CD4-positive, alpha-beta memory T cell (primary cell): ENCODE measurements at regions not wholly inside any gene's neighbourhood (a gene's known extent, or its start where the extent isn't known, plus 50 kb on each side); places are given as distances from the start of the nearest gene placed in this dataset.
"Not testable (repeated sequence)": the region's sequence is repeated elsewhere in the genome, so short reads cannot be mapped to it uniquely, and the experiment has no call there.

Source experiments
- CTCF ChIA-PET: fragments of 350-600 bp; sonication (Branson Sonifier 250); formaldehyde crosslinking; loops from one replicate; lab custom pipeline; 2021; ENCODE audit warnings: inconsistent platforms; ENCODE audit not compliant: partially characterized antibody; lab: Charles Lee
- POLR2A ChIA-PET: fragments of 350-600 bp; sonication (Branson Sonifier 250); formaldehyde crosslinking; loops from one replicate; lab custom pipeline; 2021; ENCODE audit not compliant: partially characterized antibody; lab: Charles Lee
- DNase-seq, 5 donors: peaks; one replicate each; pipeline versions ENCODE4 v3.0.0 to v3.0.0-alpha.2; 2020 to 2022; ENCODE audit warnings: mixed read lengths in 1 of 5
- H3K27ac ChIP-seq: one replicate; pipeline ENCODE4 v1.7.0; 2013; ENCODE audit warnings: low read depth, low read length
- H3K27me3 ChIP-seq: 2 replicates; pipeline ENCODE4 v1.7.0; 2013; ENCODE audit warnings: mild to moderate bottlenecking, low read length, moderate library complexity; ENCODE audit not compliant: insufficient read depth
- H3K36me3 ChIP-seq: 2 replicates; pipeline ENCODE4 v1.7.0; 2013; ENCODE audit warnings: mild to moderate bottlenecking, low read length, moderate library complexity; ENCODE audit not compliant: insufficient read depth
- H3K4me1 ChIP-seq: 2 replicates; pipeline ENCODE4 v1.7.0; 2013; ENCODE audit warnings: mild to moderate bottlenecking, low read length, moderate library complexity; ENCODE audit not compliant: insufficient read depth
- H3K4me3 ChIP-seq, 2 donors: one replicate each; pipeline ENCODE4 v1.7.0; 2013; ENCODE audit warnings: low read length in 2 of 2, mild to moderate bottlenecking in 1 of 2
- H3K9me3 ChIP-seq, 2 donors: one replicate each; pipeline ENCODE4 v1.7.0; 2013; ENCODE audit warnings: low read length in 2 of 2, control low read depth in 1 of 2; ENCODE audit not compliant: control insufficient read depth in 1 of 2
- H3K27ac Mint-ChIP-seq, 7 donors: one replicate each; pipeline ENCODE4 v1.8.0; 2020 to 2021; ENCODE audit warnings: mixed read lengths in 7 of 7, mild to moderate bottlenecking in 6 of 7, inconsistent platforms in 3 of 7, moderate library complexity in 3 of 7
- H3K27me3 Mint-ChIP-seq, 2 donors: one replicate each; pipeline ENCODE4 v1.8.0; 2020 to 2021; ENCODE audit warnings: mixed read lengths in 2 of 2
- H3K36me3 Mint-ChIP-seq, 2 donors: one replicate each; pipeline ENCODE4 v1.8.0; 2020 to 2021; ENCODE audit warnings: mixed read lengths in 2 of 2, inconsistent platforms in 1 of 2, mild to moderate bottlenecking in 1 of 2
- H3K4me1 Mint-ChIP-seq, 4 donors: one replicate each; pipeline ENCODE4 v1.8.0; 2020 to 2021; ENCODE audit warnings: mixed read lengths in 4 of 4, mild to moderate bottlenecking in 1 of 4
- H3K4me3 Mint-ChIP-seq, 8 donors: one replicate each; pipeline ENCODE4 v1.8.0; 2020 to 2021; ENCODE audit warnings: mixed read lengths in 8 of 8, mild to moderate bottlenecking in 7 of 8, moderate library complexity in 6 of 8, inconsistent platforms in 3 of 8
- H3K9me3 Mint-ChIP-seq, 8 donors: one replicate each; pipeline ENCODE4 v1.8.0; 2020 to 2021; ENCODE audit warnings: mixed read lengths in 8 of 8, mild to moderate bottlenecking in 5 of 8, inconsistent platforms in 3 of 8, moderate library complexity in 1 of 8
- intact Hi-C: fragments of 100-400 bp; cut with micrococcal nuclease; formaldehyde crosslinking; loops from one replicate; pipeline ENCODE4 v1.15.1; 2023

- Mint-ChIP-seq H3K36me3 (no peaks in the 10 kb centered on the region), H3K27me3 (peaks cover 7 to 20% of the 10 kb centered on the region in 2 donors), H3K4me1 (no peaks in the 10 kb centered on the region), H3K27ac (no peak overlapping the region), H3K4me3 (no peak overlapping the region), H3K9me3 (no peaks in the 10 kb centered on the region)
- intact Hi-C loops: no loop called here
- CTCF ChIA-PET: no interaction called here
- Histone ChIP-seq H3K9me3 (no peaks in the 10 kb centered on the region), H3K27me3 (no peaks in the 10 kb centered on the region), H3K36me3 (no peaks in the 10 kb centered on the region), H3K4me3 (no peak overlapping the region), H3K27ac (no peak overlapping the region), H3K4me1 (no peaks in the 10 kb centered on the region)
- POLR2A ChIA-PET: no interaction called here
- no peak for DNase-seq
Observed at GRCh38 chr7:43041724-43042123, 70.7 kb upstream of the HECW1 start.

DNA sequence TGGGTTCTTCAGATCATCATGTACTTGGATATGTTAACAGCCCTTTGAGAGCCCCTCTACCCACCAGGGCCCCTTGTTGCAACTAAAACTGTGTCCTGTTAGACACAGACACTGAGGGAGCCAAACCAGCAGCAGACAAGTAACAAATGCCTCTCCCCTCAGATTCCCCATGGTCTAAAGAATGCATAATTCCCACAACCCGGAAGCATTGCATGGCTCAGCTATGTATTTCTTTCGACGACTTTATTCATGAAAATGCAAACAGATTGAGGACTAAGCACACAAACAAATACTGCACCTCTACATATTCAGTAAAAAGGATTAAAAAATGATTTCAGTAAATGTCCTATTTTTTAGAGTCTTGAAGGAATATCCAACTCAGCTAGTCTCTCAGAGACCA is 70.1 kb upstream of the HECW1 start:
- ChIA-PET CTCF (no interaction called here), POLR2A (no interaction called here)
- Mint-ChIP-seq H3K4me1 (no peaks in the 10 kb centered on the region), H3K27ac (no peak overlapping the region), H3K9me3 (peaks cover 0 to 3% (median 0%) of the 10 kb centered on the region in 8 donors), H3K36me3 (no peaks in the 10 kb centered on the region), H3K27me3 (peaks cover 6 to 20% of the 10 kb centered on the region in 2 donors), H3K4me3 (no peak overlapping the region)
- intact Hi-C loops: no loop called here
- DNase-seq: no peak
- H3K4me1 ChIP-seq: no peaks in the 10 kb centered on the region
- H3K9me3 ChIP-seq: no peaks in the 10 kb centered on the region
- H3K4me3 ChIP-seq: no peak overlapping the region
- no peak overlapping the region for H3K27ac ChIP-seq
- H3K27me3 ChIP-seq: no peaks in the 10 kb centered on the region
- no peaks in the 10 kb centered on the region for H3K36me3 ChIP-seq

DNA sequence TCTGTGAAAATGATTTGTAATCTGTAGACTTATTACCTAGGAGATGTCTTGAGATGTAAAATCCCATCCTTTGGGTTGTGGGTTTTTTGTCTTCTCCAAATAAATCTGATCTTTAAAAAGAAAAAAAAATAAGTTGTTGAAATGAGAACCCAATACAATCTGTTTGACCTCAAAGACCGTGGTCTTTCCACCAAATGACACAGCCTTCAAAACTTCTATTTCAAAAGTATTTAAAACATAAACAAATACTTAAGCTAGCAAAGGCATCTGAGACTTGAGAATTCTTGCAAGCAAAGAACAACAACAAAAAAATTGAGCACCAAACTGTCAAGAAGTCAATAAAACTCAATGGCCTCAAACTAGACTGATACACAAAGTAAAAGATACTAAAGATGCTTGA is 67.9 kb upstream of the HECW1 start:
- Histone ChIP-seq H3K36me3 (no peaks in the 10 kb centered on the region), H3K4me3 (no peak overlapping the region), H3K27me3 (no peaks in the 10 kb centered on the region), H3K9me3 (no peaks in the 10 kb centered on the region), H3K27ac (no peak overlapping the region), H3K4me1 (no peaks in the 10 kb centered on the region)
- POLR2A ChIA-PET: no interaction called here
- no peak overlapping the region for H3K4me3 Mint-ChIP-seq
- H3K27ac Mint-ChIP-seq: no peak overlapping the region
- CTCF ChIA-PET: no interaction called here
- H3K4me1 Mint-ChIP-seq: no peaks in the 10 kb centered on the region
- peaks cover 3 to 22% (median 8%) of the 10 kb centered on the region in 8 donors for H3K9me3 Mint-ChIP-seq
- DNase-seq: no peak
- intact Hi-C loops: no loop called here
- peaks cover 9 to 20% of the 10 kb centered on the region in 2 donors for H3K27me3 Mint-ChIP-seq
- no peaks in the 10 kb centered on the region for H3K36me3 Mint-ChIP-seq

GRCh38 chr7:43054052-43054722 is 58.3 kb upstream of the HECW1 start:
- Histone ChIP-seq H3K4me1 (no peaks in the 10 kb centered on the region), H3K4me3 (no peak overlapping the region), H3K36me3 (no peaks in the 10 kb centered on the region), H3K27ac (no peak overlapping the region), H3K9me3 (no peaks in the 10 kb centered on the region), H3K27me3 (no peaks in the 10 kb centered on the region)
- no peak overlapping the region for H3K4me3 Mint-ChIP-seq
- no peaks in the 10 kb centered on the region for H3K4me1 Mint-ChIP-seq
- H3K36me3 Mint-ChIP-seq: no peaks in the 10 kb centered on the region
- POLR2A ChIA-PET: no interaction called here
- no peak overlapping the region for H3K27ac Mint-ChIP-seq
- intact Hi-C loops: no loop called here
- no peak for DNase-seq
- H3K27me3 Mint-ChIP-seq: peaks cover 0 to 6% of the 10 kb centered on the region in 2 donors
- CTCF ChIA-PET: no interaction called here
- peaks cover 0 to 8% (median 1%) of the 10 kb centered on the region in 8 donors for H3K9me3 Mint-ChIP-seq

DNA sequence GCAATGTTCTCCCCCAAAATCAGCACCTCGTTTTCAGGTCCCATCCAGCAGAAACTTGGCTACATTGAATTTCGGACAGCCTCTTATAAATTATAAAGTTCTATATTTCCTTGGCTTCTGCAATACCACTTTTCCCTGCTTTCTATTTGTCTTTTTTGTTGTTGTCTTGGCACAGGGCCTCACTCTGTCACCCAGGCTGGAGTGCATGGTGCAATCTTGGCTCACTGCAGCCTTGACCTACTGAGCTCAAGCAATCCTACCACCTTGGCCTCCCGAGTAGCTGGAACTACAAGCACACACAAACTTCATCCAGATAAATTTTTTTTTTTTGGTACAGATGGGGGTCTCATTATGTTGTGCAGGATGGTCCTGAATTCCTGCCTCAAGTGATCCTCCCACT is 55.3 kb upstream of the HECW1 start:
- no peak for DNase-seq
- Histone ChIP-seq H3K9me3 (no peaks in the 10 kb centered on the region), H3K27me3 (no peaks in the 10 kb centered on the region), H3K36me3 (no peaks in the 10 kb centered on the region), H3K4me3 (no peak overlapping the region), H3K27ac (no peak overlapping the region), H3K4me1 (no peaks in the 10 kb centered on the region)
- Mint-ChIP-seq H3K27ac (no peak overlapping the region), H3K9me3 (peaks cover 0 to 2% (median 0%) of the 10 kb centered on the region in 8 donors), H3K36me3 (no peaks in the 10 kb centered on the region), H3K4me3 (no peak overlapping the region), H3K4me1 (no peaks in the 10 kb centered on the region), H3K27me3 (peaks cover 1 to 7% of the 10 kb centered on the region in 2 donors)
- intact Hi-C loops: no loop called here
- CTCF ChIA-PET: no interaction called here
- POLR2A ChIA-PET: no interaction called here

DNA sequence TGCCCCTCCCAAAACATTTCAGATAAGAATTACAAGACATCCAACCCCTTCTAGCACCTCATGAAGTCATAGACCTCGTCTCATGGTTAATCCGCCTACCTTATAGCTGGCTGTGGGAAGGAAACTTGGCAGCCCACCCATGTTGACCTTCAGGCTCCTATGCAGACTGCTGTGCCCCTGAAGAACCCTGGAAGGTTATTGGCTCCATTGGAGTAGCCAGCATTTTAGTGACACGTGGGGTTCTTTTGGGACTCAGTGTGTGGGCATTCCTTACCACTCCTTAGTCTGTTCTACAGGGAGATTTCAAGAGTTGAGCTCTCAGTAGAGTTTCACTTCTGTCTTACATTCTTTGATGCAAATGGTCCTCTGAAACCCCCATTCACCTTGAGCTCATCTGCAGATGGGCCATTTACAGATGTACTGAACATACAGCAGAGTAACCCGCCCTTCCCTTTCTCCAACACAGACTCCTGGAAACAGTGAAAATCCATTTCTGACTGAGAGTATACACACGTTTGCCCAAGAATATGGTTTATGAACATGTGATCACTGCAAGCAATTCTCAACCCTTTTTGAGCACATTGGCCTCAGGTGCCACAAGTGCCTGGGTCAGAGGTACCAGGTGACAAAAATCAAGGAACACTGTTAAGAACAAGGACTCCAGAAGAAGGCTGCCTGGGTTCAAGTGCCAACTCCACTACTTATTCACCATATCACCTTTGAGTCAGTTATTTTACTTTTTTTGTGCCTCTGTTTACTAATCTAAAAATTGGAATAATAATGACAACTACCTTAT is 54.0 kb upstream of the HECW1 start:
- DNase-seq: no peak
- Histone ChIP-seq H3K27ac (no peak overlapping the region), H3K27me3 (no peaks in the 10 kb centered on the region), H3K4me1 (no peaks in the 10 kb centered on the region), H3K4me3 (no peak overlapping the region), H3K9me3 (no peaks in the 10 kb centered on the region), H3K36me3 (no peaks in the 10 kb centered on the region)
- no peak overlapping the region for H3K4me3 Mint-ChIP-seq
- intact Hi-C loops: no loop called here
- POLR2A ChIA-PET: no interaction called here
- H3K27ac Mint-ChIP-seq: no peak overlapping the region
- CTCF ChIA-PET: no interaction called here
- no peaks in the 10 kb centered on the region for H3K36me3 Mint-ChIP-seq
- H3K4me1 Mint-ChIP-seq: no peaks in the 10 kb centered on the region
- H3K9me3 Mint-ChIP-seq: peaks cover 0 to 2% (median 0%) of the 10 kb centered on the region in 8 donors
- peaks cover 1 to 7% of the 10 kb centered on the region in 2 donors for H3K27me3 Mint-ChIP-seq

- H3K9me3 ChIP-seq, POLR2A ChIA-PET, H3K27ac Mint-ChIP-seq, H3K36me3 ChIP-seq, intact Hi-C loops, H3K27ac ChIP-seq, H3K4me3 Mint-ChIP-seq, H3K4me1 Mint-ChIP-seq, H3K4me3 ChIP-seq, CTCF ChIA-PET, H3K27me3 ChIP-seq, H3K27me3 Mint-ChIP-seq, H3K9me3 Mint-ChIP-seq, H3K4me1 ChIP-seq, DNase-seq, H3K36me3 Mint-ChIP-seq: not testable (repeated sequence)
Observed at GRCh38 chr7:43059067-43059600, 53.3 kb upstream of the HECW1 start.
